Neutrophil (primary cell): ENCODE measurements at regions not wholly inside any gene's neighbourhood (a gene's known extent, or its start where the extent isn't known, plus 50 kb on each side); places are given as distances from the start of the nearest gene placed in this dataset.
"Not testable (repeated sequence)": the region's sequence is repeated elsewhere in the genome, so short reads cannot be mapped to it uniquely, and the experiment has no call there.

Source experiments
- H3K27ac ChIP-seq: fragments of 200-600 bp; sonication (generic); 2 replicates; pipeline ENCODE4 v1.5.1; 2016; ENCODE audit warnings: mild to moderate bottlenecking, moderate library complexity
- H3K27me3 ChIP-seq: fragments of 200-600 bp; sonication (generic); 2 replicates; pipeline ENCODE4 v1.6.0; 2016; ENCODE audit warnings: mild to moderate bottlenecking
- H3K36me3 ChIP-seq: fragments of 200-600 bp; sonication (generic); 2 replicates; pipeline ENCODE4 v1.5.1; 2017
- H3K4me1 ChIP-seq, 2 experiments: fragments of 200-600 bp in 1 of 2; sonication (generic) in 1 of 2; 1 replicate in 1 of 2; 2 replicates in 1 of 2; pipeline versions ENCODE4 v1.5.1 to v1.6.1; 2013 to 2016; ENCODE audit warnings: low read depth in 1 of 2, low read length in 1 of 2, mild to moderate bottlenecking in 1 of 2, moderate library complexity in 1 of 2; ENCODE audit not compliant: control insufficient read depth in 1 of 2, insufficient read depth in 1 of 2
- H3K4me3 ChIP-seq, 2 experiments: fragments of 200-600 bp in 1 of 2; sonication (generic) in 1 of 2; 1 replicate in 1 of 2; 2 replicates in 1 of 2; pipeline ENCODE4 v1.5.1; 2013 to 2016; ENCODE audit warnings: low read depth in 1 of 2, low read length in 1 of 2, mild to moderate bottlenecking in 1 of 2, moderate library complexity in 1 of 2
- H3K9me3 ChIP-seq: fragments of 200-600 bp; sonication (generic); 2 replicates; pipeline ENCODE4 v1.5.1; 2016
- TF ChIP-seq, protein P1 (sequence below): fragments of 200-600 bp; sonication (generic); IDR thresholded peaks from 2 replicates; pipeline ENCODE4 v1.5.1; 2016; ENCODE audit warnings: antibody characterized with exemption

GRCh38 chr22:41023299-41023623 is 69.1 kb upstream of the EP300 start:
- no peaks in the 10 kb centered on the region for H3K27me3 ChIP-seq
- H3K9me3 ChIP-seq = no peaks in the 10 kb centered on the region
- H3K27ac ChIP-seq = peak overlapping the region; percentile 98
- H3K4me3 ChIP-seq = peak overlapping the region in 1 of 2 experiments; percentile 79
- no peaks in the 10 kb centered on the region for H3K36me3 ChIP-seq
- TF ChIP-seq, protein P1, sequence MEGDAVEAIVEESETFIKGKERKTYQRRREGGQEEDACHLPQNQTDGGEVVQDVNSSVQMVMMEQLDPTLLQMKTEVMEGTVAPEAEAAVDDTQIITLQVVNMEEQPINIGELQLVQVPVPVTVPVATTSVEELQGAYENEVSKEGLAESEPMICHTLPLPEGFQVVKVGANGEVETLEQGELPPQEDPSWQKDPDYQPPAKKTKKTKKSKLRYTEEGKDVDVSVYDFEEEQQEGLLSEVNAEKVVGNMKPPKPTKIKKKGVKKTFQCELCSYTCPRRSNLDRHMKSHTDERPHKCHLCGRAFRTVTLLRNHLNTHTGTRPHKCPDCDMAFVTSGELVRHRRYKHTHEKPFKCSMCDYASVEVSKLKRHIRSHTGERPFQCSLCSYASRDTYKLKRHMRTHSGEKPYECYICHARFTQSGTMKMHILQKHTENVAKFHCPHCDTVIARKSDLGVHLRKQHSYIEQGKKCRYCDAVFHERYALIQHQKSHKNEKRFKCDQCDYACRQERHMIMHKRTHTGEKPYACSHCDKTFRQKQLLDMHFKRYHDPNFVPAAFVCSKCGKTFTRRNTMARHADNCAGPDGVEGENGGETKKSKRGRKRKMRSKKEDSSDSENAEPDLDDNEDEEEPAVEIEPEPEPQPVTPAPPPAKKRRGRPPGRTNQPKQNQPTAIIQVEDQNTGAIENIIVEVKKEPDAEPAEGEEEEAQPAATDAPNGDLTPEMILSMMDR = no peak
- H3K4me1 ChIP-seq = peaks cover 20 to 33% of the 10 kb centered on the region in 2 experiments

- peaks cover 19 to 20% of the 10 kb centered on the region in 2 experiments for H3K4me1 ChIP-seq
- no peaks in the 10 kb centered on the region for H3K27me3 ChIP-seq
- TF ChIP-seq, protein P1 = no peak
- no peaks in the 10 kb centered on the region for H3K36me3 ChIP-seq
- H3K4me3 ChIP-seq = no peak overlapping the region
- H3K9me3 ChIP-seq = no peaks in the 10 kb centered on the region
- peak overlapping the region; percentile 50 for H3K27ac ChIP-seq
Measured at GRCh38 chr22:41028841-41029240, 63.6 kb upstream of the EP300 start.

DNA sequence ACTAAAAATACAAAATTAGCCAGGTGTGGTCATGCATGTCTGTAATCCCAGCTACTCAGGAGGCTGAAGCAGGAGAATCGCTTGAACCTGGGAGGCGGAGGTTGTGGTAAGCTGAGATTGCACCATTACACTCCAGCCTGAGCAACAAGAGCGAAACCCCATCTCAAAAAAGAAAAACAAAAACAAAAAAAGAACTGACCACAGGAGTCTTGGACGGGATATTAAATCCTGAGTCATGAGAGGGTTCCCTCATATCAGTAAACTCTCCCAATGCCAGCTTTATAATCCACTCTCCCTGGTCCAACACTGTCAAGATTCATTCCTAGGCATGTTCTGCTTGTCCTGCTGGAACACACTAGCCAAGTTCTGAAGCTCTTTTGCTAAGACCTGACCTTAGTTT is 61.5 kb upstream of the EP300 start:
- Histone ChIP-seq H3K36me3 (no peaks in the 10 kb centered on the region), H3K27ac (no peak overlapping the region), H3K9me3 (no peaks in the 10 kb centered on the region), H3K4me1 (peaks cover 31 to 32% of the 10 kb centered on the region in 2 experiments), H3K4me3 (no peak overlapping the region), H3K27me3 (no peaks in the 10 kb centered on the region)
- TF ChIP-seq, protein P1 = no peak

DNA sequence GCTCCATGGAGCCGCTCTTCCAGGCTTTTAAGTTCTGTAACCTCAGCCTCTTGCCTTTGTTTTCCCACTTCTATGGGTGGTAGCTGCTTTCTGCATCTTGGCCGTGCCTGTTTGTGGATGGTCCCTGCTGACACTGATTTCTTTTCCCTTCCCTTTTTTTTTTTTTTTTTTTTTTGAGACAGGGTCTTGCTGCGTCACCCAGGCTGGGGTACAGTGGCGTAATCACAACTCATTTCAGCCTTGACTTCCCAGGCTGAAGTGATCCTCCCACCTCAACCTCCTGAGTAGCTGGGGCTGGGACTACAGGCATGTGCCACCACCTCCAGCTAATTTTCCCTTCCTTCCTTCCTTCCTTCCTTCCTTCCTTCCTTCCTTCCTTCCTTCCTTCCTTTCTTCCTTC is 57.7 kb upstream of the EP300 start:
- Histone ChIP-seq H3K4me3 (no peak overlapping the region), H3K4me1 (peaks cover 14 to 15% of the 10 kb centered on the region in 2 experiments), H3K36me3 (no peaks in the 10 kb centered on the region), H3K27ac (no peak overlapping the region), H3K9me3 (no peaks in the 10 kb centered on the region), H3K27me3 (no peaks in the 10 kb centered on the region)
- TF ChIP-seq, protein P1 = no peak

- TF ChIP-seq, protein P1 = no peak
- no peaks in the 10 kb centered on the region for H3K36me3 ChIP-seq
- no peaks in the 10 kb centered on the region for H3K9me3 ChIP-seq
- H3K27me3 ChIP-seq = no peaks in the 10 kb centered on the region
- H3K4me3 ChIP-seq = no peak overlapping the region
- H3K27ac ChIP-seq = no peak overlapping the region
- H3K4me1 ChIP-seq = peaks cover 12 to 13% of the 10 kb centered on the region in 2 experiments
Measured at GRCh38 chr22:41036924-41037323, 55.5 kb upstream of the EP300 start.

GRCh38 chr22:41038732-41039131 is 53.7 kb upstream of the EP300 start:
- H3K36me3 ChIP-seq = no peaks in the 10 kb centered on the region
- H3K27ac ChIP-seq = no peak overlapping the region
- no peak overlapping the region for H3K4me3 ChIP-seq
- TF ChIP-seq, protein P1 = no peak
- no peaks in the 10 kb centered on the region for H3K9me3 ChIP-seq
- no peaks in the 10 kb centered on the region for H3K27me3 ChIP-seq
- peaks cover 19% of the 10 kb centered on the region in 2 experiments for H3K4me1 ChIP-seq

- not testable (repeated sequence) for H3K36me3 ChIP-seq, H3K27me3 ChIP-seq, H3K9me3 ChIP-seq, H3K27ac ChIP-seq, H3K4me3 ChIP-seq
- peaks cover 19 to 20% of the 10 kb centered on the region in 2 experiments for H3K4me1 ChIP-seq
Measured at GRCh38 chr22:41039641-41040040, 52.8 kb upstream of the EP300 start.
